RWPE2 (cell line): ENCODE measurements at regions not wholly inside any gene's neighbourhood (a gene's known extent, or its start where the extent isn't known, plus 50 kb on each side); places are given as distances from the start of the nearest gene placed in this dataset.

Source experiments
- ATAC-seq: fragments of 200-7000 bp; cut with Tn5 transposase; 3 replicates; pipeline ENCODE4 v1.9.1; 2021; ENCODE audit warnings: low read depth
- DNase-seq: peaks from one replicate; pipeline ENCODE4 v3.0.0-alpha.2; 2020; ENCODE audit warnings: low spot score
- H3K27ac ChIP-seq: fragments of 450-650 bp; 2 replicates; pipeline ENCODE4 v1.5.1; 2017; ENCODE audit warnings: mild to moderate bottlenecking; ENCODE audit not compliant: poor library complexity, severe bottlenecking
- H3K27me3 ChIP-seq: fragments of 250-450 bp; sonication (Bioruptor Pico); 2 replicates; pipeline ENCODE4 v1.5.1; 2021; ENCODE audit warnings: mild to moderate bottlenecking, moderate library complexity; ENCODE audit not compliant: insufficient read depth, poor library complexity, severe bottlenecking
- H3K36me3 ChIP-seq: fragments of 250-450 bp; sonication (Bioruptor Pico); 2 replicates; pipeline ENCODE4 v1.5.1; 2020; ENCODE audit warnings: low read depth, mild to moderate bottlenecking, moderate library complexity
- H3K4me1 ChIP-seq: fragments of 250-450 bp; sonication (Bioruptor Pico); 2 replicates; pipeline ENCODE4 v1.5.1; 2021; ENCODE audit warnings: mild to moderate bottlenecking, moderate library complexity; ENCODE audit not compliant: insufficient read depth, poor library complexity, severe bottlenecking
- H3K4me3 ChIP-seq: fragments of 250-450 bp; sonication (Bioruptor Pico); 2 replicates; pipeline ENCODE4 v1.5.1; 2021; ENCODE audit warnings: mild to moderate bottlenecking, moderate library complexity; ENCODE audit not compliant: severe bottlenecking
- H3K9me3 ChIP-seq: fragments of 250-450 bp; sonication (Bioruptor Pico); 2 replicates; pipeline ENCODE4 v1.5.1; 2021; ENCODE audit warnings: mild to moderate bottlenecking, moderate library complexity; ENCODE audit not compliant: severe bottlenecking
- CTCF ChIP-seq: fragments of 450-650 bp; IDR thresholded peaks from one replicate; pipeline ENCODE4 v1.5.1; 2017; ENCODE audit warnings: mild to moderate bottlenecking, moderate library complexity; ENCODE audit not compliant: poor library complexity, severe bottlenecking

DNA sequence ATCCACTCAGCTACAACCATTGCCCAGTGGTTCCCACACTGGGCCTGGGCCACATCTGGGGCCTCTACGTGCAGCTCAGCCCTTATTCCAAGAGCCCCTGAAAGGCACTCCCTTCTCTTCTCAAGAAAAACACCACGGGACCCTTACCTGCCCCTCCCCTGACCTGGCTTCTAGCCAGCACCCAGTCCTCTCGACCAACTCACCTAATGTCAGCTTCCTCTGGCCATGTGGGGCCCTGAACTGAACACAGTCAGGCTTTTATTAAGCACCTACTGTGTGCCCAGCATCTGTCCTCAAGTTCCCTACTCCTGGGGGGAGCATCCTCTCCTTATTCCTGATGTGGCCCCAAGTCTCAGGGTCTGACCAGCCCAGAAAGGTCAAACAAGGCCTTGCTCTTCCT is 208.4 kb downstream of the MATN1 start:
- Histone ChIP-seq H3K27me3 (no peaks in the 10 kb centered on the region), H3K27ac (no peak overlapping the region), H3K36me3 (no peaks in the 10 kb centered on the region), H3K9me3 (no peaks in the 10 kb centered on the region), H3K4me3 (no peak overlapping the region), H3K4me1 (peaks cover 9% of the 10 kb centered on the region)
- DNase-seq (no peak), ATAC-seq (no peak)
- no peak for TF ChIP-seq CTCF

DNA sequence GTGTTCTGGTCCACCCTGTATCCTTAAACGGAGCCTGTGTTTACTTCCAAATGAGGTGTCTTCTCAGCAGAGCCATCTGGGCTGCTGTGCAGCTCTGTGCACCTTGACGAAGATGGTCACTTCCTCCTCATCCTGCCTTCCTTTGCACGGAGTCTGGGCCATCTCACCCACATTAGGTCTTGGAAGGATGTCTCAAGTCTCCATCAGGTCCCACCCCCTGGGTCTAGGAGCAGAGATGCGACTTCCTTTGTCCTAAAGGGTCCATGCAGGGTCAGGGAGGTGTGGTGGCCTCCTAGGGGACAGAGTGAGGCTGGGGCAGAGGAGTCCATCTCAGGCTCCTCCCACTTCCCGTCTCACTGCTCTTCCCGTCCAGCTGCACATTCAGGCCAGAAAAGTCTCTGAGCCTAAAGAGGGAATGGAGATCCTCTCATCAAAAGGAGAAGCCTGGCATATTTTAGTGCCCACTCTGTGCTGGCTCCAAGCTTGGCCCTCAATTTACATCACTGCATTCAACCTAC is 209.2 kb downstream of the MATN1 start:
- H3K9me3 ChIP-seq, result no peaks in the 10 kb centered on the region
- no peaks in the 10 kb centered on the region for H3K27me3 ChIP-seq
- no peak for TF ChIP-seq CTCF

DNA sequence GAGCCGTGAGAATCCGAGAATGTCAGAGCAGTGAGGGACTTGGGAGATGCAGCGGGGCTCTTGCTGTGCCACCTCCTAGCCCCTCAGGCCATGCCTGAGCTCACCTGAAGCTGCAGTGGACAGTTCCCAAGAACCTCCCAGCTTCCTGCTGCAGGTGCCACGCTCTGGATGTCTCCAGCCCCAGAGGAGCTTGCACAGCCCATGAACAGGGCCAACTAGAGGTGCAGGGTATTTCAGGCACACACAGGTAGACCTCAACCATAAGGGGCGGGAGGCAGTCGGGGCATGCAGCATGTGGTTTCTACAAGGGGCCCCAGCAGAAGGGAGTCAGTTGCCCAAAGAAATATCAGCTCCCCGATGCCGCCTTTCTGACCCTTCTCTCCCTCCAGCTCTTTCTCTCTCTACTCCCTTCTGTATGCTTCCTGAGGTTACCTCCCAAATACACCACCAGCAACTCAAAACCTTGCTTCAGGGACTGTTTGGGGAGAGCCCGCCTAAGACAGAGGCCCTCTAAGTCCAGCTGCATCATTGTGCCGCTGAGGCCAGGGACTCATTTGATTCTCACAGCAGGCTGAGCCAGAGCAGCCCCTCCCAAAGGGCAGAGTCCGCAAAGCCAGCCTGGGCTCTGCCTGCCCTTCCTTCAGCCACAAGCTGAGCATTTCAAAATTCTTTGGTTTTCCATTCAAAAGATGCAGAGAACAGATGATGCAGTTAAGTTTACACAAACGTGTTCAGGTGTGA is 209.8 kb downstream of the MATN1 start:
- DNase-seq (no peak), ATAC-seq (no peak)
- H3K9me3 ChIP-seq, result no peaks in the 10 kb centered on the region
- peaks cover 9% of the 10 kb centered on the region for H3K4me1 ChIP-seq
- TF ChIP-seq CTCF, result no peak
- H3K27me3 ChIP-seq, result no peaks in the 10 kb centered on the region
- no peak overlapping the region for H3K4me3 ChIP-seq
- peak overlapping the region; percentile 82 for H3K27ac ChIP-seq
- H3K36me3 ChIP-seq, result no peaks in the 10 kb centered on the region

More for the DNA sequence above, 209.2 kb downstream of the MATN1 start:
- Histone ChIP-seq H3K4me3 (no peak overlapping the region), H3K36me3 (no peaks in the 10 kb centered on the region), H3K4me1 (peaks cover 9% of the 10 kb centered on the region), H3K27ac (no peak overlapping the region)
- ATAC-seq, result no peak
- DNase-seq, result no peak

DNA sequence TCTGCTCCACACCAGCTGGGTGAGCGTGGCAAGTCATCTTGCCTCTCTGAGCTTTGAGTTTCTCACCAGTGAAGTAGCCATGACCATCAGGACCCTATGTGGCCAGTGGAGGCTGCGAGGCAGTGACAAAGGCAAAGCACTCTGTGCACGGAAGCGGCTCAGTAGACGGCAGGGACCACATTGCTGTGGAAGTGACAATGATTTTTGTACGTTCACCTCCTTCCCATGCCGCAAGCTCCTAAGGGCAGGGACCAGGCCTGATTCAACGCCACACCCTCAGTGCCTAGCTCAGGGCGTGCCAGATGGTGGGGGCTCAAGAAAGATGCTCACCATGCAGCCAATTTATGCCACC is 210.5 kb downstream of the MATN1 start:
- H3K27ac ChIP-seq, result peak overlapping the region; percentile 82
- DNase-seq (no peak), ATAC-seq (no peak)
- H3K4me1 ChIP-seq, result peaks cover 9% of the 10 kb centered on the region
- H3K27me3 ChIP-seq, result no peaks in the 10 kb centered on the region
- no peaks in the 10 kb centered on the region for H3K36me3 ChIP-seq
- no peaks in the 10 kb centered on the region for H3K9me3 ChIP-seq
- no peak overlapping the region for H3K4me3 ChIP-seq
- TF ChIP-seq CTCF, result no peak
